Heart left ventricle (tissue), 13 donors: ENCODE measurements at regions not wholly inside any gene's neighbourhood (a gene's known extent, or its start where the extent isn't known, plus 50 kb on each side); places are given as distances from the start of the nearest gene placed in this dataset.
"Not testable (repeated sequence)": the region's sequence is repeated elsewhere in the genome, so short reads cannot be mapped to it uniquely, and the experiment has no call there.

Experiments
- CTCF ChIP-seq, 12 donors: fragments of 200-600 bp; sonication (generic) in 4 of 12; IDR thresholded peaks; one replicate each; pipeline versions ENCODE4 v1.5.0 to v1.8.0; 2018 to 2022; ENCODE audit warnings: antibody characterized with exemption in 12 of 12, mild to moderate bottlenecking in 5 of 12
- POLR2A ChIP-seq, 2 donors: fragments of 450-650 bp; IDR thresholded peaks; one replicate each; pipeline ENCODE4 v1.6.1; 2017; ENCODE audit warnings: antibody characterized with exemption in 2 of 2, mild to moderate bottlenecking in 2 of 2, moderate library complexity in 2 of 2
- donor health status: ischemic (EF 13 %, LVEDD 7.1; RV severe dilation, severe dysfunction).
- donor health status: DM: no; HTN: yes; CAD: no.
- donor health status: DM: no; HTN: no; CAD: no.
- donor health status: ischemic (EF 25% LVEDD 6.9; RV normal size, moderate dysfunction).
- donor health status: ischemic (EF 25% LVEDD 5.7; RV mildly dilated, moderate dysfunction).
- donor health status: ischemic (EF 35%, LVEDD 5.7; RV mildly dilated, moderate dysfunction).
- donor health status: nonischemic (EF 11% LVEDD 7.7; RV severe dilation, severe dysfunction).
- donor health status: DM: yes; HTN: yes; CAD: no.
- donor health status: PGD.
- donor health status: ischemic (EF 29% LVEDD 5.4; RV normal size, mild dysfunction).
- donor health status: nonischemic (EF 23%, LVEDD 6.1; RV moderate dilation, normal function).

GRCh38 chr12:33022724-33023123 lies 126.1 kb upstream of the PKP2 start:
- TF ChIP-seq POLR2A, CTCF (IDR thresholded peaks at IDR 0.05): not testable (repeated sequence)
